Anterior cingulate cortex (tissue), 58 donors: ENCODE measurements at regions not wholly inside any gene's neighbourhood (a gene's known extent, or its start where the extent isn't known, plus 50 kb on each side); places are given as distances from the start of the nearest gene placed in this dataset.
A peak's percentile ranks its signal among the peaks of the same experiment; 100 is the strongest.

Experiments used
- DNase-seq, 58 donors: peaks; one replicate each; lab custom pipeline; 2025; lab: John Stamatoyannopoulos, UW

DNA sequence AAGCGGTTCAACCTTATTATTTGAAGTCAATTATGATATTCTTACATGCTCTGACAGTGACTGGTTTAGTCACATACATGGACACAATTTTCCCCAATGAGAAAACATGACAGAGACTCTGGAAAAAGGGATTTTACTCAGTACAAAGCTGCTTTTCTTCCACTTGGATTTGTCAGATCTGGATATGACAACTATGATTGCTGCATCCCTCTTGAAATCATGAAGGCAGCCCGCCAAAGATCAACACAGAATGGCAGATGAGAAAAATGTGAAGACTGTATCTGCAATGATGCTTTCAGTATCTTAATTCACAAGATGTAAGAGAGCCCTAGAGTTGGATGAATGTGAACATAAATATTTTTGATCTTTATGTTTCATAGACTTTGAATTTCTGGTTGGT is 439.6 kb downstream of the CDH8 start:
- DNase-seq = no peak

DNA sequence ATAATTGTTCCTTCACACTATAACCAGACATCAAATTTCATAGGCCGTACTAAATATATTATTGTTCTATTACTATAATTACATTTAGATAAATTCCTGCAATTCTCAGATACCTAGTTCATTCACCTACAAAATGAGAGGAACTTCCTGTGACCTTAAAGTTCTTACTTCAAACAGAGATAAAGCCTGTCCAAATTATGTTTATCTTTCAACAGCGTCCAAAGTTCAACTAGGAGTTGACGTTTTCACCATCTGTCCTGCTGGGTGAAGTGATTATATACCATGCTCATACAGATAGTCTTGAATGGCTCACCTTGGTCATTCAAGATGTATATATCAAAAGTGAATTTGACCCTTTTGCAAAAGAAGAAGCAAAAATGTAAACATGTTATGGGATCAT is 440.6 kb downstream of the CDH8 start:
- DNase-seq = no peak

DNA sequence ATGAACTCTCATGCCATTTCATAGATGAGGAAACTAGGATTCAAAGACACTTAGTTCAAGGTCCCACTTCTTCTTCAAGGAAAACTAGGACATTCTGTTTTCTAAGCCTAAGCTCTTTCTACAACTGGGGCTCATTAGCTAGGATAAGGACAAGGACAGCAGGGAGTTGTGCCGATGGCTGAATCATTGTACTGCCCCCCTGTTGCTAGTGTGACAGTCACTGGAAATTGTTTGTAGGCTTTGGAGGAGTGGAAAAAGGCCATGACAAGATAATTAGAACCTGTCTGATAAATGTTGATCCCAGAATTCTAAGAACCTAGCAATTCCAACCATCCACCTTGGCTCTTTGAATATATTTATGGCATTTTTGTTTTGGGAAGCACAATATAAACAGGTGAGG is 445.7 kb downstream of the CDH8 start:
- DNase-seq = no peak

DNA sequence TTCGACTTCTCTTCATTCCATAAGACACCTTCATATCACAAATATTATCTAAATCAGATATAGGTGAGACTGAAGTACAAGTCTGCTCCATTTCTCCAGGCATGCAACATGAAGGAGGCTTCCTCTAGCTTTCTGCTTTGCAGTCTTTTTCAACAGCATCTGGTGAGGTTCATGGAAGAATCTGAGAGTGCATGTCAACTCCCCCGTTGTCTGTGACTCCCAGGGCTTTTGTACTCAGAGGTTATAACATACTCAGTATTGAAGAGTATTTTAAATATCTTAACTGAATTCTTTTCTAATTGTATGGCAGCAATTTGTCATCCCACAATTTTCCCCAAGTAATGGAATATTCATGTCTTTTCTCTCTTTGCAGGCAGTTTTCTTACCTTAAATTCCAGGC is 448.7 kb downstream of the CDH8 start:
- no peak for DNase-seq

DNA sequence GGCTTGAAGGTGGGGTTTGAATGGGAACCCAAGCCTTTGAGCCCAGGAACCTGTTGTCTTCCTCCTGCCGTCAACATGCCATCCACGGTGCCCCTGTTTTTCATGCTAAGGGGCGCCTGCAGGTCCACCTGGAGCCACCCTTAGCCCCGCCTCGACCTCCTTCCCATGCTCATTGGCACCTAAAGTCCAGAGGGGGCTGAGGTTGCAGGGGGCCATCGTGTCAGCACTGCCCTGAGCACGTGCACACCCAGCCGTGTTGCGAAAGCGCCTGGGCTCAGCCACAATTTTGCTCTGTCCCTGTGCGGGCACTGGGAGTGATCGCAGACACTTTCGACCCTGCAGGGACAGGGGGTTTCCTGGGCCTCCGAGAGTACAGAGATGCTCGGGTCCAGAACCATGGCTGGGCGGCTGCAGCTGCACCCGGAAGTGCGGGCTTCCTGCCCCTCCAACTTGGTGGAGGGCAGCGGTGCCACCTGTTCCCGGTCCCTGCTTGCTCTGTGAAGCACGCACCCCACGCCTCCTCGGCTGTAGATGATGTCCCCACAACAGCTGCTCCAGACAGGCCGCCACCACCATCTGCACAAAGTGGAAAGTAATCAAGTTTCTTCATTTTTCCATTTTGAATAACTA is 454.7 kb downstream of the CDH8 start:
- DNase-seq = no peak

DNA sequence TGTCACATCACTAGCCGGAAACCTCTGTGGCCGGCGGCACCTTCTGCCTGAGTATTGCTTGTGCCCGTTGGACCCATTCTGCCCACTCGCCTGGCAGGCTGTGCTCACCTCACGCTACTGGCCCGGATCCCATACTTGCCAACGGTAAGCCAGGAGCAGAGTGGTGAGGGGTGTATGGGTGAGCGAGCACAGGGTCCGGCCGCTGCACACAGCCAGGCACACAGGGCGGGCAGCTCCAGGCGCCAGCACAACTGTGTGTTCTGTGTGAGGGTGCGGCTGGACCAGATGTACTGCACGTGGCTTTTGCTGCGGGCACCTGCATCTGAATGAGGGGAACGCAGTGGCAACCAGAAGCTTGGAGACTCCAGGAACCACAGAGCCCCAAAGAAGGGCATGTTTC is 455.7 kb downstream of the CDH8 start:
- DNase-seq = no peak

DNA sequence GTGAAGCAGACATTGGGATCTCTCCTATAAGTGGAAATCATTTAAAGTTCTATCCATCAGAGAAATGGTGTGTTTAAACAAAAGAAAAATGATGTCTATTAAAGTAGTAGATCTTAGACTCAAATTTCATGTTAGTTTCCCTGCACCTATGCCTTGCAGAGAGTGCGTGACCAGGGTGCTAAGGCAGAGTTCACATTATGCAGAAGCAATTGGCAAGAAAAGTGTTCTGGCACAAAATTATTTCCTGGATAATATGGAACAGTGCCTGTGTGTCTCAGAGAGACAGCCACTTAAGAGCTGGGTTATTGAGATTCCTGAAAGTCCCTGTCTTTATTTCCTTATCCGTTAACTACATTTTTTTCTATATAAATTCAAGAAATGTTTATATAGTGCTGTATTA is 457.0 kb downstream of the CDH8 start:
- DNase-seq = peak in 2 of 58 donors; percentile 5

DNA sequence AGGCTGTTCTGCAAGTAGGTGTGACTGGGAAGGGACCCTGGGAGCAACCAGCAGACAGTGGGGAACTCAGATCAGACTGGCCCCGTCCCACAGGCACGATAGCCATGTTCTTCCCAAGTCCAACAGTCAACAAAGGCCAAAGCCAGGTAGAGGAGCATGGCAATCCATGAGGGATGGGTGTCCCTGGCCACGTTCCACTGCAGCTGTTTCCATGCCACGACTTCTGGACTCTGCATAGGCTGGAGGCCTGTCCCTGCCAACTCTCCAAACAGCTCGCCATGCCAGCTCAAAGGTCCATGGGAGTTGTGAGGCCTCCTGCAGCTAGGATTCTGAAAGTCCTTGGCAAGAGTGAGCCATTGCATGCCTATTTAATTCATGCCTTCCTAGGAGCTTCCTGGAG is 459.8 kb downstream of the CDH8 start:
- DNase-seq = no peak

DNA sequence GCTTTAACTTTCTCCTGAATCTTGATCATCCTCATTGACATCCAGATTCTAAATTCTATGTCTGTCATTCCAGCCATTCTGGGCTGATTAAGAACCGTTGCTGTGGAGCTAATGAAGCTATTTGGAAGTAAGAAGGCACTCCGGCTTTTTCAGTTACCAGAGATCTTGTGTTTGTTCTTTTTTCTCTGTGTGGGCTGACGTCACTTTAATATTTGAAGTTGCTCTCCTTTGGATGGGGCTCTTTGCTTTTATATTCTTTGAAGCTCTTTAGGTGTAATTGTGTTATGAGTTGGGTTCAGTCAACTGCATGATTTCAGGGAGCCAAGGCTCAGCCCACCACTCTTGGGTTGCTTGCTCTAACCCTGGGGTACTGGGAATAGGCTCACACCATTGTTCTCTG is 460.6 kb downstream of the CDH8 start:
- no peak for DNase-seq

DNA sequence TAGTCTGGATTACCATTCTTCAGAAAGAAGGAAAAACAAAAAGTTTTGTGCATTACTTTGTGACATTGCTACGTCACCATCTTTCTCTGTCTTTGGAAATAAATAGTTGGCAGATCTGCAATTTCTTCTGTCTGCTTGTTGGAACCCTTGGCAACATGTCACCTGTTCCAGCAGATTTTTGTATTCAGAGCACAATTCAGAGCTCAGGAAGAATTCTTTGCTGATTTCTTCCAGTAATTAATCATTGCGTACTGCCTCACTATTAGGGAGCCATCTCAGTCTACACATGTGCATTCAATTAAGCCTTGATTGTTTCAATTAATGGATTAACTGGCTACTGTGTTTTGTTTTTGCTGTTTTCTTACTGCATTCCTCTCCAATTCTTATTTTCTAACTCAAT is 467.2 kb downstream of the CDH8 start:
- peak in 1 of 58 donors; percentile 1 for DNase-seq

DNA sequence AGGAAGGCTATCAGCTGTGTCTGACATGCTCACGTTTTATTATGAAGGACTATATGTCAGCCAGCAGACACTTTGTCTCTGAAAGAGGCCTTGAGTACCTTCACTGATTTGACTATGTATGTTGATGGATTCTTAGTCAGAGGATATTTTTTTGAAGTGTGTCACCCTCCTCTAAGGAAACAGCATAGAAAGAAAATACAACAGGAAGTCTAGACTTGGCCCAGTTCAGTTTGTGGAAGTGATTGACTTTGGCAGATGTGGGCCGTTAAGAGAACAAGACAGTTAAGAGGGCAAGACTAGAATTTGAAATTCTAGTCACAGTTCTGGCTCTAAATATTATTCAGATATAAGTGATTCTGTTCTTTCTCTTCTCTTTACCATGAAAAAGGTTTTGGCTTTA is 471.5 kb downstream of the CDH8 start:
- no peak for DNase-seq

DNA sequence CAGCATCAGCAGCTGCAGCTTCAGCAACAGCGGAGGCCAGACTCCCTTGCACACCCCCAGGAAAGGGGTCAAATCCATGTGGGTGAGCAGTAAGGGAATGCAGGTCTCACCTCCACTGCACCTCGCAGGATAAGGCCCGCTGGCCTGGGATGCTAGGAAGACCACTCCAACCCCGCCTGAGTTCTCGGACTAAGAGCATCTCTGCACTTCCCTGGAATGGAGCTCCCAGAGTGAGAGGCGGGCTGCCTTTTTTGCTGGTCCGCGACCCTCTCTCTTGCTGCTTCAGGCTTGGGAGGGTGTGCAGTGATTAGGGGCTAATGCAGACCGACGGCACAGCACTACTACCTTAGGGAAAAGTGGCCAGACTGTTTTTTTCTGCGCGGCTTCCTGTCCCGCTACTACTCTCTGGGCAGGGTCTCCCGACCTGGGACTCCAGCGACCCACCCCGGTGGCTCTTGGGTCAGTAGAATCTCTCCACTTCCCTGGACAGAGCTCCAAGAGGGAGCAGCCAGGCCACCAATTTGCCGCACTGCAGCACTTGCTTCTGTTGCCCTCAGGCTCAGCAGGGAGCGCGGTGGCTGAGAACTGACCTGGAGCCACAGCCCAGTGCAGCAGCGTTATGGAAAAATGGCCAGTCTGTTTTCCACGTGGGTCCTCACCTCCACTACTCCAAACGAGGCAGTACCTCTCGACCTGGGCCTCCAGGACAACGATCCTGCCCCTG is 480.4 kb downstream of the CDH8 start:
- no peak for DNase-seq

DNA sequence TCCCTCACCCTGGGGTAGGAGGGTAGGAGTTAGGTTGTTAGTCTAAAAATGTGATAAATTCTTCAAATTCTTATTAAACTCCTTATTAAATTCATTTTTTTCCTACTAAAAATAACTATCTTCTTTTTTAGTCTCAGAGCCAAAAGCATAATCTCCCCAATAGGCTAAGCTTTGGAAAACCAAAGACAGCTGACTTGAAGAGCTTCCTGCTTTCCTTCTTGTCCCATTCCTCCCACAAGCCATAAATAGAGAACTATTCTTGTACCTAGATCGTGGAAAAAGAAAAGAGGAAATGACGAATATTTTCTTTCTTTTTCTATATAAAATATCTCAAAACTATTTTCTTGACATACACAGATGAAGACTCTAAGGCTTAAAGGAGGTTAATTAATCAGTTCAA is 486.9 kb downstream of the CDH8 start:
- DNase-seq = no peak

DNA sequence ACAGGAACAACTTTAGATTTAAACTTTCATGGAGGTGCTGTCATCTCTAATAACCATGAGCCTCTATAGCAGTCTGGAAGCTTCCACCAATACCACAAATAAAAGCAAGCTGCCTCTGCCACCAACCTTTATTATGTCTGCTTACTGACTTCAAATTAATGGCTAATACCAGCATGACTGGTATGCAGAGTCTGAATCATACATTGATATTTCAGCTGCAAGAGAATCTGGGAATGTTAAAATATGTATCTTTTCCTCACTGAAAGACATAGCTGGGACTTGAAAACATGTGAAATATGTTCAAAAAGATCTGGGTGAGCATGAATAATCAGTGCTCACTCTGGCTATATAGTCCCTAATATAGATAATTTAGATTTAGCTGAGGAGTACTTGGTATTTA is 488.6 kb downstream of the CDH8 start:
- no peak for DNase-seq

DNA sequence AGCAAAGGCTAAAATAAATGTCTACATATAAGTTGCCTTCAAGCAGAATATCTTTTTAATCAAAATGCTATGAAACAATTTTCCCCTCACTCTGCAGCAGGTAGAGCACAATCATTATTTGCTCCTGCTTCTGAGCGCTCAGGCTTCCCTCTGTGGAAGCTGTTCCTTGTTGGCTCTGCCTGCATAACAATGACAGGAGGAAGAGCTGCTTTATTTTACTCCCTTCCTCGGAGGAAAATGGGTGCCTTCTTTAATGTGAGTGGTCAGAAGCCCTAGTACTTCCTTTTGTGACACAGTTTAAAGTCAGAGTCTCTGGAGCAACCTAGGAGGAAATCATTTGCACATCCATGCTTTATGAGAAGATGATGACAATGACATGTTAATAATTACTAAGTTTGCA is 492.1 kb downstream of the CDH8 start:
- no peak for DNase-seq

DNA sequence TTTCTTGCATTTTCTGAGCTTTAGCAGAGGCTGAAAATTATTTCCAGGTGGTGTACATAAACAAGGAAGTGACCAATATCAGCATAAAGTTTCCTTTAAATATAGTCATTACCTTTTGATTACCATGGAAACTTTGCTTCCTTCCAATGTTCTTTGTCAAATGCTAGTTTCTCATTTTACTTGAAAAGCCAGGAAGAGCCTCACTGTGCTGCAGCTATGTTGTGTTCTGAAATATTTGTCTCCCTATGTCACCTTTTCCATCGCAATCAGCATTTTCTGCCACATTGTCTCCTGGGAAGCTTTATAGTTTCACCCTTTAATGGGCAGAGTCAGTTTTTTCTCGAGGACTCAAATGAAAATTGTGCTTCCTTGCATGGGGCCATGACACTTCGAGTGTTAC is 496.0 kb downstream of the CDH8 start:
- no peak for DNase-seq

DNA sequence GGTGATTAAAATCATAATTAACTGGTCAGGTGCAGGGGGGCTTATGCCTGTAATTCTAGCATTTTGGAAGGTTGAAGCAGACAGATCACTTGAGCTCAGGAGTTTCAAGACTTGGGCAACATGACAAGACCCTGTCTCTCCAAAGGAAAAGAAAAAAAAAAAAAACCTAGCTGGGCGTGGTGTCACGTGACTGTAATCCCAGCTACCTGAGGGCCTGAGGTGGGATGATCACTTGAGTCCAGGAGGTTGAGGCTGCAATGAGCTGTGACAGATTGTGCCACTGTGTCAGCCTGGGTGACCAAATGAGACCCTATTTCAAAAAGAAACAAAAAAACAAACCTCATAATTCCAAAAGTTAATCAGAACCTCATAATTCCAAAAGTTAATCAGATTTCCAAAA is 505.5 kb downstream of the CDH8 start:
- no peak for DNase-seq

DNA sequence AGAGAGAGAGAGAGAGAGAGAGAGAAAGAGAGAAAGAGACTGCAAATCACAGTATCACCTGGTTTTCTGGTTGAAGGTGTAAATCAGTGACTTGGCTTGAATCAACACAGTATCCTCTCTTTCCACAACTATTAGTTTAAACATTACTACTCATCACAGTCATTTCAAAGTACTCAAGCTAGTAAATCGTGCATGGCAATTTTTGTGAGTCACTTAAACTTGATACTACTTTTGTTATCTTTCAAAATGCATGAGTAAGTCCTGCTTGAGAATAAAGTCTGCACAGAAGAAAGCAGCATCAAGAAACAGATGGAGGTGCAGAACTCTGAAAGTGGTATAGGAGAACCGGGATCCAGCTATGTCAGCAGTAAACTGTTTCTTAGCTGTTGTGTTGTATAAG is 535.4 kb downstream of the CDH8 start:
- DNase-seq = peak in 1 of 58 donors; percentile 0

DNA sequence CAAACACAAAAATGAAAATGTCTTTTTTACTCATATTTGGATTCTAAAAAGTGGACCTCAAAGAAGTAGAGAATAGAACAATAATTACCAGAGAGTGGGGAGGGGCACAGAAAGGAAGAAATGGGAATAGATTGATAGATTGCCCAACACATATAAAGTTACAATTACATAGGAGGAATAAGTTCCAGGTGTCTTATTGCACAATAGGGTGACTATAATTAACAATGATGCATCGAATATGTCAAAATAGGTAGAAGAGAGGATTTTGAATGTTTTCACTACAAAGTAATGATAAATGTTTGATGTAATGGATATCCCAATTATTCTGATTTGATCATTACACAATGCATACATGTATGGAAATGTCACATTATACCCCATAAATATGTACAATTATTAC is 556.0 kb downstream of the CDH8 start:
- no peak for DNase-seq

DNA sequence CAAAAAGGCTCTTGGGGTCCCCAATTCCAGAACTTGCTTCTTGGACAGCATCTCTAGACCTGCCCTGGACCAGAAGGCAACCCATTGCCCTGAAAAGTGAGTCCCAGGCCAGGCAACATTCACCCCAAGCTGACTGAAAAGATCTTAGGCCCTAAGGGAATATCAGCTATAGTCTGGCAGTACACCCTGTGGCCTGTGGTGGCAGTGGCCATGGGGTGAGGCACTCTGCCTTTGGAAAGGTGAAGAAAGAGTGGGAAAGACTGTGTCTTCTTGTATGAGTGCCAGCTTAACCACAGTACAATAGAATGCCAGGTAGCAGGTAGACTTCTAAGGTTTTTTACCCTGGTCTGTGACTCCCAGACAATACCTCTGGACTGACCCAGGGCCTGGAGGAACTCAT is 564.5 kb downstream of the CDH8 start:
- DNase-seq = no peak

DNA sequence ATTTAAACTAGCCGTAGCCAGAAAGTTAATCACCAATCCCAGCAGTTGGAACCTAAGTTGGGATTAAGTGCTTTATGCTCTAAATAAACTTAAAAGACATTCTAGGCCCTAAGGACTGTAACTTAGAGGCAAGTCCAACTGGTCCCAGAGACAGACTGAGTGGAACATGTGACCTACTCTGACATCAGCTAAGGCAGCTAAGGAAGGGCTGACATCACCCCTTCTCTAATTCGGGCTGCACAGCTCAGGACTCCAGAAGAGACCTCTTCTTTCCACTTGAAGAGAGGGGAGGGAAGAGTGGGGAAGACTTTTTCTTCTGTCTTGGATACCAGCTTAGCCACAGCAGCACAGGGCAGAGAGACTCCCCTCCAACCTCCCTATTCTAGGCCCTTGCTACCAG is 565.2 kb downstream of the CDH8 start:
- no peak for DNase-seq

DNA sequence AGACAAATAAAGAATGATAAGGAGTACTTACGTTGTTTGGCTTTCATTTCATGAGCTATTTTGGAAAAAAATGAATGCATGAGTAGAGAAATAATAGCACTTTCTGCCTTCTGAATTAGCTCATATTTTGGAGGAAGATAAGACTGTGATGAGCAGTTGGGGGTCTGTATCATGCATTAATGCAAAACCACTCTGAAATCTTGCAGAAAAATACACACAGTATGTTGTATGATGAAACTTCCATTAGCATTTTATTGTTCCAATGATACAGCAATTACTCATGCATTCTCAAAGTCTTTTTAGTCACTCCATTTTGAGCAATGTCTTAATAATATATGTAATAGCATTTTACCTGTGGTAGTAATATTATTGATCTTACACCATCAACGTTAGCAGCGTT is 571.0 kb downstream of the CDH8 start:
- DNase-seq = no peak

DNA sequence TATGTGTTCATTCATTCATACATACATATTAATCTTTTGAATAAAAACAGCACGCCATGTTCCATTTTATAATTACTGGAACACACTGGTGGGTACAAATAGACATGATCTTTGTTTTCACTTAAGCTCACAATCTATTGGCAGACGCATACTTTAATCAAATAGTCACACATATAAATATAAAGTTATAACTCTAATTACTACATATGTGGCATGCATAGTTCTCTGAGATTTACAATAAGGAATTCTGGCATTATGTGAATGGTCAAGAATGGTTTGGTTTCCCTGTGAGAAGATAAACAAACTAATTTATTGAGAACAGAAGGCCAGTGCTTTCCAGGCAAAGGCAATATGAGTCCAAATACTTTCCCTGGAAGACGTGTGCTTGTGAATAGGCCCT is 576.2 kb downstream of the CDH8 start:
- no peak for DNase-seq
